RCC 7860 (cell line): ENCODE measurements at regions not wholly inside any gene's neighbourhood (a gene's known extent, or its start where the extent isn't known, plus 50 kb on each side); places are given as distances from the start of the nearest gene placed in this dataset.
"Not testable (repeated sequence)": the region's sequence is repeated elsewhere in the genome, so short reads cannot be mapped to it uniquely, and the experiment has no call there.

Experiments used
- DNase-seq: peaks from one replicate; pipeline ENCODE4 v3.0.0-alpha.2; 2015; ENCODE audit warnings: low spot score
- FAIRE-seq: peaks from 2 replicates; lab custom pipeline; 2012; peaks lifted over from hg19 to GRCh38; lab: Jason Lieb, UNC

GRCh38 chrX:40380655-40381488 is 199.9 kb upstream of the ATP6AP2 start:
- DNase-seq: no peak
- no peak for FAIRE-seq

GRCh38 chrX:40377684-40378083 is 203.1 kb upstream of the ATP6AP2 start:
- FAIRE-seq: no peak
- DNase-seq: no peak

- FAIRE-seq: no peak
- no peak for DNase-seq
Observed at GRCh38 chrX:40374486-40374885, 206.3 kb upstream of the ATP6AP2 start.

GRCh38 chrX:40373641-40374040 is 207.1 kb upstream of the ATP6AP2 start:
- DNase-seq (no peak), FAIRE-seq (no peak)

GRCh38 chrX:40373025-40373424 is 207.7 kb upstream of the ATP6AP2 start:
- FAIRE-seq (no peak), DNase-seq (no peak)

- no peak for FAIRE-seq
- no peak for DNase-seq
Observed at GRCh38 chrX:40371376-40371775, 209.4 kb upstream of the ATP6AP2 start.

- DNase-seq (no peak), FAIRE-seq (no peak)
Observed at GRCh38 chrX:40368611-40369061, 212.1 kb upstream of the ATP6AP2 start.

- FAIRE-seq (no peak), DNase-seq (no peak)
Observed at GRCh38 chrX:40366661-40367060, 214.1 kb upstream of the ATP6AP2 start.

- not testable (repeated sequence) for FAIRE-seq, DNase-seq
Observed at GRCh38 chrX:40362291-40362690, 218.5 kb upstream of the ATP6AP2 start.

- DNase-seq: no peak
- no peak for FAIRE-seq
Observed at GRCh38 chrX:40360557-40360956, 220.2 kb upstream of the ATP6AP2 start.

GRCh38 chrX:40359593-40359992 is 221.2 kb upstream of the ATP6AP2 start:
- no peak for DNase-seq
- FAIRE-seq: no peak

- FAIRE-seq (no peak), DNase-seq (no peak)
Observed at GRCh38 chrX:40358994-40359393, 221.8 kb upstream of the ATP6AP2 start.

- no peak for DNase-seq
- no peak for FAIRE-seq
Observed at GRCh38 chrX:40349251-40349650, 231.5 kb upstream of the ATP6AP2 start.

- FAIRE-seq: no peak
- DNase-seq: no peak
Observed at GRCh38 chrX:40346379-40346778, 234.4 kb upstream of the ATP6AP2 start.

GRCh38 chrX:40343319-40343718 is 237.5 kb upstream of the ATP6AP2 start:
- no peak for FAIRE-seq
- DNase-seq: no peak

GRCh38 chrX:40340116-40340515 is 240.7 kb upstream of the ATP6AP2 start:
- FAIRE-seq (no peak), DNase-seq (no peak)

- DNase-seq (no peak), FAIRE-seq (no peak)
Observed at GRCh38 chrX:40333344-40333743, 235.6 kb upstream of the BCOR start.

- DNase-seq (no peak), FAIRE-seq (no peak)
Observed at GRCh38 chrX:40331762-40332161, 234.0 kb upstream of the BCOR start.

- FAIRE-seq: no peak
- no peak for DNase-seq
Observed at GRCh38 chrX:40331353-40331752, 233.6 kb upstream of the BCOR start.

GRCh38 chrX:40329616-40330015 is 231.9 kb upstream of the BCOR start:
- DNase-seq: no peak
- FAIRE-seq: no peak

GRCh38 chrX:40327085-40327484 is 229.3 kb upstream of the BCOR start:
- DNase-seq: no peak
- FAIRE-seq: no peak

GRCh38 chrX:40326186-40326965 is 228.6 kb upstream of the BCOR start:
- FAIRE-seq (peak; percentile 67), DNase-seq (peak; percentile 56)
